Endothelial cell of umbilical vein (primary cell): ENCODE measurements at regions not wholly inside any gene's neighbourhood (a gene's known extent, or its start where the extent isn't known, plus 50 kb on each side); places are given as distances from the start of the nearest gene placed in this dataset.

Experiments
- BruUV-seq: library from RNA; stranded (reverse); fragments of 400-500 nt; replicated peaks from 2 replicates; lab custom pipeline; 2021; lab: Mats Ljungman, UMichigan
- CTCF ChIA-PET: fragments of 300-600, 350-600 bp; sonication (Branson Sonifier 250); formaldehyde crosslinking; loops from one replicate; lab custom pipeline; 2021; ENCODE audit warnings: antibody characterized with exemption, inconsistent platforms; lab: Charles Lee
- POLR2A ChIA-PET: fragments of 300-600, 350-600 bp; sonication (Branson Sonifier 250); formaldehyde crosslinking; loops from one replicate; lab custom pipeline; 2021; ENCODE audit warnings: antibody characterized with exemption, inconsistent platforms; lab: Charles Lee
- DNase-seq: peaks from one replicate; pipeline ENCODE4 v3.0.0-alpha.2; 2011; ENCODE audit warnings: low read depth, low spot score
- FAIRE-seq: peaks from 2 replicates; lab custom pipeline; 2011; peaks lifted over from hg19 to GRCh38; lab: Jason Lieb, UNC
- H2AFZ ChIP-seq: 2 replicates; pipeline ENCODE4 v1.6.0; 2012; ENCODE audit warnings: low read depth, low read length, control low read depth, inconsistent platforms
- H3K27ac ChIP-seq: 2 replicates; pipeline ENCODE4 v1.5.1; 2011; ENCODE audit warnings: low read depth, mild to moderate bottlenecking, control low read depth, low read length, moderate library complexity; ENCODE audit not compliant: insufficient read depth
- H3K27me3 ChIP-seq, 2 experiments: 2 replicates each; pipeline versions ENCODE4 v1.6.0 to v1.6.1; 2011; ENCODE audit warnings: low read length in 2 of 2, mixed read lengths in 1 of 2; ENCODE audit not compliant: control insufficient read depth in 2 of 2, insufficient read depth in 2 of 2
- H3K36me3 ChIP-seq, 2 experiments: 2 replicates in 1 of 2; 3 replicates in 1 of 2; pipeline ENCODE4 v1.5.1; 2011; ENCODE audit warnings: low read length in 2 of 2, mild to moderate bottlenecking in 1 of 2, moderate library complexity in 1 of 2; ENCODE audit not compliant: control insufficient read depth in 2 of 2, insufficient read depth in 2 of 2; ENCODE audit errors: extremely low read depth in 1 of 2
- H3K4me1 ChIP-seq: 3 replicates; pipeline ENCODE4 v1.5.1; 2011; ENCODE audit warnings: mild to moderate bottlenecking, low read length; ENCODE audit not compliant: control insufficient read depth, insufficient read depth; ENCODE audit errors: extremely low read depth
- H3K4me2 ChIP-seq: 2 replicates; pipeline ENCODE4 v1.6.1; 2011; ENCODE audit warnings: low read length, control low read depth, mixed read lengths; ENCODE audit not compliant: insufficient read depth
- H3K4me3 ChIP-seq, 3 experiments: fragments of 200-600 bp in 1 of 3; sonication (generic), shearing (Covaris generic) in 1 of 3; replicated peaks in 1 of 3; 2 replicates each; pipeline ENCODE4 v1.5.1; 2011 to 2016; ENCODE audit warnings: control low read depth in 3 of 3, low read length in 3 of 3, mild to moderate bottlenecking in 2 of 3, inconsistent platforms in 1 of 3, low read depth in 1 of 3, moderate library complexity in 1 of 3; ENCODE audit not compliant: insufficient read depth in 1 of 3
- H3K79me2 ChIP-seq: 2 replicates; pipeline ENCODE4 v1.6.0; 2012; ENCODE audit warnings: low read length, inconsistent platforms; ENCODE audit not compliant: control insufficient read depth, insufficient read depth
- H3K9ac ChIP-seq: replicated peaks from 2 replicates; pipeline ENCODE3; 2011; ENCODE audit warnings: low read length, control low read depth; ENCODE audit not compliant: insufficient read depth; ENCODE audit errors: extremely low read depth
- H3K9me1 ChIP-seq: replicated peaks from 3 replicates; pipeline ENCODE4 v1.6.0; 2011; ENCODE audit warnings: mild to moderate bottlenecking, low read length; ENCODE audit not compliant: control insufficient read depth, insufficient read depth; ENCODE audit errors: extremely low read depth
- H3K9me3 ChIP-seq: replicated peaks from 2 replicates; pipeline ENCODE4 v1.5.1; 2012; ENCODE audit warnings: low read length, inconsistent platforms; ENCODE audit not compliant: control insufficient read depth, insufficient read depth
- H4K20me1 ChIP-seq: replicated peaks from 2 replicates; pipeline ENCODE3; 2011; ENCODE audit warnings: mild to moderate bottlenecking, low read length; ENCODE audit not compliant: control insufficient read depth, insufficient read depth; ENCODE audit errors: extremely low read depth
- EZH2 ChIP-seq: IDR thresholded peaks from 2 replicates; pipeline ENCODE4 v1.6.1; 2012; ENCODE audit warnings: borderline replicate concordance, low read depth, mild to moderate bottlenecking, moderate library complexity, low read length, inconsistent platforms; ENCODE audit not compliant: severe bottlenecking
- FOS ChIP-seq: IDR thresholded peaks from 2 replicates; pipeline ENCODE4 v1.6.1; 2011; ENCODE audit warnings: mild to moderate bottlenecking, low read length, moderate library complexity, borderline replicate concordance; ENCODE audit not compliant: insufficient read depth
- GATA2 ChIP-seq: IDR thresholded peaks from 2 replicates; pipeline ENCODE4 v1.7.0; 2011; ENCODE audit warnings: low read depth, mild to moderate bottlenecking, moderate library complexity, mixed read lengths, low read length; ENCODE audit not compliant: insufficient read length, insufficient read depth
- JUN ChIP-seq: IDR thresholded peaks from 2 replicates; pipeline ENCODE4 v1.6.1; 2011; ENCODE audit warnings: borderline replicate concordance, low read depth; ENCODE audit not compliant: insufficient read length, insufficient read depth
- MAX ChIP-seq: IDR thresholded peaks from 2 replicates; pipeline ENCODE4 v1.6.1; 2011; ENCODE audit not compliant: insufficient read depth, insufficient read length
- MYC ChIP-seq: IDR thresholded peaks from one replicate; pipeline ENCODE4 v1.6.1; 2011; ENCODE audit warnings: mild to moderate bottlenecking, low read depth, low read length
- POLR2A ChIP-seq: IDR thresholded peaks from 2 replicates; pipeline ENCODE4 v1.6.1; 2012; ENCODE audit warnings: low read depth, mild to moderate bottlenecking, control low read depth, low read length
- POLR2AphosphoS5 ChIP-seq: IDR thresholded peaks from 2 replicates; pipeline ENCODE4 v1.6.1; 2012; ENCODE audit warnings: low read depth, mild to moderate bottlenecking, control low read depth, low read length, moderate library complexity; ENCODE audit not compliant: insufficient read depth
- dilution Hi-C: fragments of 300-500 bp; cut with MboI; formaldehyde crosslinking; loops from one replicate; pipeline ENCODE4 v1.15.0; 2019; ENCODE audit warnings: low sequenced_read_pairs; ENCODE audit not compliant: extremely low pct_ligation_motif_present
- intact Hi-C: fragments of 100-400 bp; cut with micrococcal nuclease; formaldehyde crosslinking; loops from one replicate; pipeline ENCODE4 v1.10.0; 2022
- TF ChIP-seq, protein P1 (sequence below), 2 donors: IDR thresholded peaks; 1 replicate in 1 of 2; 2 replicates in 1 of 2; pipeline ENCODE4 v1.5.1; 2011; ENCODE audit warnings: low read length in 2 of 2, mild to moderate bottlenecking in 2 of 2, moderate library complexity in 2 of 2, control low read depth in 1 of 2, inconsistent platforms in 1 of 2, low read depth in 1 of 2; ENCODE audit not compliant: insufficient read depth in 1 of 2; ENCODE audit errors: extremely low read depth in 1 of 2

DNA sequence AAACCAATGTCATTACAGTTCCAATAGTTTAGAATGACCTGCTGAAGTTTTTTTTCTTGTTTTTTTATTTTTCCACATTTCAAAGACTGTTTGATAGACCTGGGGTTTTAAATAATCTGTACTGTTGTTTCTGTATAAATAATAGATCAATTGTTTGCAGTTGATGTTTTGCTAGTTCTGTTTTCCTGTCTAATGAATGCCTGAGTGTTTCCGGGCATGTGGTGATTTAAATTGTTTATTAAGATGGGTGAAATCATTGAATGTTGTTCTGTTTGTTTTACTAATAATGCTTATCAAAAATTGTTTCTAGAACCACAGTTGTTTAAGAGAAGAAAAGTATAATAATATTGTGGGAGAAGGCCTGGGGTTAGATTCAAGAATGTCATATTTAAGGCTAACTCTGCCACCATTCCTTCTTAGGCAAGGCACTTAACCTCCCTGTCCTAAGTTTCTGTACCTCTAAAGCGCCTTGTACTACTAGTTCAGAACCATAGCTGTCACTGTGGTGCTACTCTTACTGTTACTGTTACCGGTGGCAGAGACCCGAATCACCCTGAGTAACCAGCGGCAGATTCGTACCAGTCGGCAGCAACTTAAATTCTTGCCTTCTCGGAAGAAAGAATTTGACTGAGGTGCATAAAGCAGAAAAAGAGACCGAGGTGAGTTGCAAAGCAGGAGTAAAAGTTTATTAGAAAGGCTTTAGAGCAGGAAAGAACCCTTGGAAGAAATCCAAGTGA, 1014.1 kb downstream of the REEP3 start:
- Histone ChIP-seq H3K4me2 (no peak overlapping the region), H3K9ac (no peak overlapping the region), H3K79me2 (no peaks in the 10 kb centered on the region), H3K36me3 (no peaks in the 10 kb centered on the region), H3K4me1 (no peaks in the 10 kb centered on the region), H3K9me1 (no peaks in the 10 kb centered on the region), H4K20me1 (no peaks in the 10 kb centered on the region), H2AFZ (no peak overlapping the region), H3K9me3 (no peaks in the 10 kb centered on the region), H3K4me3 (no peak overlapping the region), H3K27me3 (no peaks in the 10 kb centered on the region), H3K27ac (no peak overlapping the region)
- ChIA-PET CTCF (no interaction called here), POLR2A (no interaction called here)
- no TSS peak for BruUV-seq
- no peak for FAIRE-seq
- DNase-seq: no peak
- intact Hi-C loops (no loop called here), dilution Hi-C loops (no loop called here)
- TF ChIP-seq EZH2 (no peak), FOS (no peak), MAX (no peak), POLR2AphosphoS5 (no peak), GATA2 (no peak), POLR2A (no peak), JUN (no peak), MYC (no peak)
- TF ChIP-seq, protein P1, sequence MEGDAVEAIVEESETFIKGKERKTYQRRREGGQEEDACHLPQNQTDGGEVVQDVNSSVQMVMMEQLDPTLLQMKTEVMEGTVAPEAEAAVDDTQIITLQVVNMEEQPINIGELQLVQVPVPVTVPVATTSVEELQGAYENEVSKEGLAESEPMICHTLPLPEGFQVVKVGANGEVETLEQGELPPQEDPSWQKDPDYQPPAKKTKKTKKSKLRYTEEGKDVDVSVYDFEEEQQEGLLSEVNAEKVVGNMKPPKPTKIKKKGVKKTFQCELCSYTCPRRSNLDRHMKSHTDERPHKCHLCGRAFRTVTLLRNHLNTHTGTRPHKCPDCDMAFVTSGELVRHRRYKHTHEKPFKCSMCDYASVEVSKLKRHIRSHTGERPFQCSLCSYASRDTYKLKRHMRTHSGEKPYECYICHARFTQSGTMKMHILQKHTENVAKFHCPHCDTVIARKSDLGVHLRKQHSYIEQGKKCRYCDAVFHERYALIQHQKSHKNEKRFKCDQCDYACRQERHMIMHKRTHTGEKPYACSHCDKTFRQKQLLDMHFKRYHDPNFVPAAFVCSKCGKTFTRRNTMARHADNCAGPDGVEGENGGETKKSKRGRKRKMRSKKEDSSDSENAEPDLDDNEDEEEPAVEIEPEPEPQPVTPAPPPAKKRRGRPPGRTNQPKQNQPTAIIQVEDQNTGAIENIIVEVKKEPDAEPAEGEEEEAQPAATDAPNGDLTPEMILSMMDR (IDR thresholded peaks at IDR 0.05; ENCODE audit: extremely low read depth in 1 of 2, insufficient read depth in 1 of 2, low read depth in 1 of 2, low read length in 2 of 2): no peak
